CD4-positive, alpha-beta memory T cell (primary cell): ENCODE measurements at regions not wholly inside any gene's neighbourhood (a gene's known extent, or its start where the extent isn't known, plus 50 kb on each side); places are given as distances from the start of the nearest gene placed in this dataset.
"Not testable (repeated sequence)": the region's sequence is repeated elsewhere in the genome, so short reads cannot be mapped to it uniquely, and the experiment has no call there.

ENCODE experiments used
- CTCF ChIA-PET: fragments of 350-600 bp; sonication (Branson Sonifier 250); formaldehyde crosslinking; loops from one replicate; lab custom pipeline; 2021; ENCODE audit warnings: inconsistent platforms; ENCODE audit not compliant: partially characterized antibody; lab: Charles Lee
- POLR2A ChIA-PET: fragments of 350-600 bp; sonication (Branson Sonifier 250); formaldehyde crosslinking; loops from one replicate; lab custom pipeline; 2021; ENCODE audit not compliant: partially characterized antibody; lab: Charles Lee
- DNase-seq, 5 donors: peaks; one replicate each; pipeline versions ENCODE4 v3.0.0 to v3.0.0-alpha.2; 2020 to 2022; ENCODE audit warnings: mixed read lengths in 1 of 5
- H3K27ac ChIP-seq: one replicate; pipeline ENCODE4 v1.7.0; 2013; ENCODE audit warnings: low read depth, low read length
- H3K27me3 ChIP-seq: 2 replicates; pipeline ENCODE4 v1.7.0; 2013; ENCODE audit warnings: mild to moderate bottlenecking, low read length, moderate library complexity; ENCODE audit not compliant: insufficient read depth
- H3K36me3 ChIP-seq: 2 replicates; pipeline ENCODE4 v1.7.0; 2013; ENCODE audit warnings: mild to moderate bottlenecking, low read length, moderate library complexity; ENCODE audit not compliant: insufficient read depth
- H3K4me1 ChIP-seq: 2 replicates; pipeline ENCODE4 v1.7.0; 2013; ENCODE audit warnings: mild to moderate bottlenecking, low read length, moderate library complexity; ENCODE audit not compliant: insufficient read depth
- H3K4me3 ChIP-seq, 2 donors: one replicate each; pipeline ENCODE4 v1.7.0; 2013; ENCODE audit warnings: low read length in 2 of 2, mild to moderate bottlenecking in 1 of 2
- H3K9me3 ChIP-seq, 2 donors: one replicate each; pipeline ENCODE4 v1.7.0; 2013; ENCODE audit warnings: low read length in 2 of 2, control low read depth in 1 of 2; ENCODE audit not compliant: control insufficient read depth in 1 of 2
- H3K27ac Mint-ChIP-seq, 7 donors: one replicate each; pipeline ENCODE4 v1.8.0; 2020 to 2021; ENCODE audit warnings: mixed read lengths in 7 of 7, mild to moderate bottlenecking in 6 of 7, inconsistent platforms in 3 of 7, moderate library complexity in 3 of 7
- H3K27me3 Mint-ChIP-seq, 2 donors: one replicate each; pipeline ENCODE4 v1.8.0; 2020 to 2021; ENCODE audit warnings: mixed read lengths in 2 of 2
- H3K36me3 Mint-ChIP-seq, 2 donors: one replicate each; pipeline ENCODE4 v1.8.0; 2020 to 2021; ENCODE audit warnings: mixed read lengths in 2 of 2, inconsistent platforms in 1 of 2, mild to moderate bottlenecking in 1 of 2
- H3K4me1 Mint-ChIP-seq, 4 donors: one replicate each; pipeline ENCODE4 v1.8.0; 2020 to 2021; ENCODE audit warnings: mixed read lengths in 4 of 4, mild to moderate bottlenecking in 1 of 4
- H3K4me3 Mint-ChIP-seq, 8 donors: one replicate each; pipeline ENCODE4 v1.8.0; 2020 to 2021; ENCODE audit warnings: mixed read lengths in 8 of 8, mild to moderate bottlenecking in 7 of 8, moderate library complexity in 6 of 8, inconsistent platforms in 3 of 8
- H3K9me3 Mint-ChIP-seq, 8 donors: one replicate each; pipeline ENCODE4 v1.8.0; 2020 to 2021; ENCODE audit warnings: mixed read lengths in 8 of 8, mild to moderate bottlenecking in 5 of 8, inconsistent platforms in 3 of 8, moderate library complexity in 1 of 8
- intact Hi-C: fragments of 100-400 bp; cut with micrococcal nuclease; formaldehyde crosslinking; loops from one replicate; pipeline ENCODE4 v1.15.1; 2023

DNA sequence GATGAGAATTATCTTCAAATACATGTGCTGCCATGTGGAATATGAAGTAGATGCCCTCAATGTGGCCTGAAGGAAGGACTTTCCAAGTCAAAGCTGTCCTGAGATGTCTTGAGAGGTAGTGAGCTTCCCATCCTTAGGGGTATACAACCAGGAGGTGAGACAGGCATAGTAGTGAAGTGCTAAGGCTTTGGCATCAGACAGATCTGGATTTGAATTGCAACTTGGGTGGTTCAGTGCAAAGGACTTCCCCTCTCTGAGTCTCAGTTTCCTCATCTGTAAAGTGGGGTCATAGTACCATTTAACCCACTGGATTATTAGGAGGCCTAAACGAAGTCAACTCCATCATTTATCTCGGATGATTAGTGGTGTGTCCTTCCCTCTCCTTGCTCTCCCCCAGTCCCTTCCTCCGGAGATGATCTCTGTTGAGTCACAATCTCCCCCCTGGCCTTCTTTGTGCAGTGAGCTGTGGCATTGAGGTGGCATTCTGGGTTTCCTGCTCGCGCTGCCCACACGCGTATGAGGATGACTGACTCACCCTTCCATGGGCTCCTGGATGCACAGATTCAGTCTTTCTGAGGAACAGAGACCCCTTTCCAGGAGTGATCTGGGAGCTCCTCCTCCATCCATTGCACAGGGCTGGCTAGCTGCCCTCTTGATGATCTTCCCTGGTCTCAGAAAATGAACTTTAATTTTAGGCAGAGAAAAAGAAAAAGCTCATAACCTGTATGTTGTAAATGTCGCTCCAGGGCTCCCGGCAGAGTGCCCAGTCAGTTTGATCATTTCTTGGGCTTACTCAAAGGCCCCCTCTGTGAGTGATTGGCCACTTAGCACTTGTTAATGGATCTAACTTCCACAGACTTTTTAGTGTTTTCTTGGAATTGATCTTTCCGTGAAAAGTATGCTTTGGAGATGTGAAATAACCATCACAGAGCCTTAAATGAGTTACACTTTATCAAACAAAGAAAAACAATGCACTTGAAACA is 354.6 kb downstream of the PTPRU start:
- no peak overlapping the region for H3K4me3 ChIP-seq
- no peaks in the 10 kb centered on the region for H3K4me1 ChIP-seq
- no peak overlapping the region for H3K4me3 Mint-ChIP-seq
- peaks cover 15% of the 10 kb centered on the region in 2 donors for H3K27me3 Mint-ChIP-seq
- POLR2A ChIA-PET = no interaction called here
- H3K9me3 ChIP-seq = no peaks in the 10 kb centered on the region
- CTCF ChIA-PET = interaction anchor here (0.6 kb wide), 1 partner anchor 1176 kb away, joined by 3 read pairs; no protein-coding TSS in a partner anchor
- DNase-seq = no peak
- H3K27ac Mint-ChIP-seq = no peak overlapping the region
- H3K36me3 Mint-ChIP-seq = no peaks in the 10 kb centered on the region
- intact Hi-C loops = no loop called here
- peaks cover 0 to 8% (median under 1%) of the 10 kb centered on the region in 8 donors for H3K9me3 Mint-ChIP-seq
- H3K4me1 Mint-ChIP-seq = no peaks in the 10 kb centered on the region
- no peak overlapping the region for H3K27ac ChIP-seq
- H3K27me3 ChIP-seq = no peaks in the 10 kb centered on the region
- no peaks in the 10 kb centered on the region for H3K36me3 ChIP-seq

DNA sequence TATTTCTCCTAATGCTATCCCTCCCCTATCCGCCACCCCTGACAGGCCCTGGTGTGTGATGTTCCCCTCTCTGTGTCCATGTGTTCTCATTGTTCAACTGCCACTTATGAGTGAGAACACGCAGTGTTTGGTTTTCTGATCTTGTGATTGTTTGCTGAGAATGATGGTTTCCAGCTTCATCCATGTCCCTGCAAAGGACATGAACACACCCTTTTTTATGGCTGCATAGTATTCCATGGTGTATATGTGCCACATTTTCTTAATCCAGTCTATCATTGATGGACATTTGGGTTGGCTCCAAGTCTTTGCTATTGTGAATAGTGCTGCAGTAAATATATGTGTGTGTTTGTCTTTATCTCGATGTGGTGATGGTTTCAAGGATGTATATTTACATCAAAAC is 353.4 kb downstream of the PTPRU start:
- H3K36me3 ChIP-seq, H3K4me3 ChIP-seq, H3K9me3 Mint-ChIP-seq, H3K4me1 ChIP-seq, POLR2A ChIA-PET, CTCF ChIA-PET, H3K27ac ChIP-seq, H3K9me3 ChIP-seq, intact Hi-C loops, H3K4me1 Mint-ChIP-seq, H3K4me3 Mint-ChIP-seq, H3K27ac Mint-ChIP-seq, H3K27me3 ChIP-seq, H3K36me3 Mint-ChIP-seq, DNase-seq: not testable (repeated sequence)
- H3K27me3 Mint-ChIP-seq = peaks cover 15% of the 10 kb centered on the region in 2 donors

DNA sequence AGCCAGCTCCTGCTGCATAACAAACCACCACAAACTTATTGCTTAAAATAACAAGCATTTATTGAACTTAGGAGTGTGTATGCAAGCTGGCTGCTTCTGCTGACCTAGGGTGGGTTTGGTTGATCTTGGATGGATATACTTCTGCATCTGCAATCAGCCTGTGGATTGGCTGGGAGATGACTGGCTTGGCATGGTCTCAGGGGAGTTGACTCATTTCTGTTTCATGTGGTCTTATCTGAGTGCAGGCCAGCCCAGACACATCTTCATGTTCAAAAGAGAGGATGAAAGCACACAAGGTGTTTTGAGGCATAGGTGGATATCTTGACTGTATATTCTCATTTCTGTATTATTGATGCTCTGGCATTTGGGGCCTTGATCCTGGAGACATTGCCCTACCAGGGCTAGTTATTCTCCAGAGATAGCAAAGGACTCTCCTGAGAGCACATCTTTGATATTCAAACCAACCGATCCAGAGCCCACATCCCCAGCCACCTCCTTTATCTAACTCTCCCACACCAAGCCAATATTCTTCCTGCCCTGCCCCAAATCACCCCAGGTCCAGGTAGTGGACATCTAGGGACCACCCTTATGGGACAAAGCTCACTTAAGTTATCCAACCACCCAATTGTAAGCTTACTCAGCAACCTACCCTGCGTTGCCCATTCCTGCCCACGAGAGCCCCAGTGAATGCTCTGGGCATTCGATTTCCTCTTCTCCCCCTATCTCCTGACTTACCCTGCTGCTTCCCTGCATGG is 350.8 kb downstream of the PTPRU start:
- H3K27ac Mint-ChIP-seq = no peak overlapping the region
- peaks cover 0 to 8% (median under 1%) of the 10 kb centered on the region in 8 donors for H3K9me3 Mint-ChIP-seq
- peaks cover 11 to 19% of the 10 kb centered on the region in 2 donors for H3K27me3 Mint-ChIP-seq
- intact Hi-C loops = no loop called here
- no peaks in the 10 kb centered on the region for H3K4me1 Mint-ChIP-seq
- H3K36me3 Mint-ChIP-seq = no peaks in the 10 kb centered on the region
- no peaks in the 10 kb centered on the region for H3K9me3 ChIP-seq
- no peak overlapping the region for H3K4me3 Mint-ChIP-seq
- H3K4me3 ChIP-seq = no peak overlapping the region
- no peaks in the 10 kb centered on the region for H3K4me1 ChIP-seq
- H3K36me3 ChIP-seq = no peaks in the 10 kb centered on the region
- DNase-seq = no peak
- ChIA-PET CTCF (no interaction called here), POLR2A (no interaction called here)
- no peaks in the 10 kb centered on the region for H3K27me3 ChIP-seq
- no peak overlapping the region for H3K27ac ChIP-seq

DNA sequence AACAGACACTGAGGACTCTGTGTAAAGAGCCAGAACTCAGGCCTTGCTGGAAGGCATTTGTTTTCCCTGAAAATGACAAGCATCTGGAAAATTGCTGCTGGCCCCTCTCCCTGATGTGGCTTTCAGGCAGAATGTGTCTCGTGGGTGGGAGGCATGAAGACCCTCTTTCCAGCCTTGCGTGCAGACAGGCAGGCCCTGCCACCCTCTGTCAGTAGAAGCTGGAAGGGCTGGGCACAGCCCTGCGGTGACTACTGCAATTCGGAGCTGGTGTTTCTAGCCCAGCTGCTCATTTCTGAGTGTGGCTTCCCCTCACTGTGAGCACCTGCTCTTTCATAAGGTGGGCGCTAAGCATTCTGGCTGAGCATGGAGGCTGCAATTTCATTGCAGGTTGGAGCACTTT is 349.9 kb downstream of the PTPRU start:
- no peaks in the 10 kb centered on the region for H3K36me3 ChIP-seq
- H3K4me1 ChIP-seq = no peaks in the 10 kb centered on the region
- H3K27me3 ChIP-seq = no peaks in the 10 kb centered on the region
- H3K4me1 Mint-ChIP-seq = no peaks in the 10 kb centered on the region
- H3K9me3 ChIP-seq = no peaks in the 10 kb centered on the region
- H3K4me3 ChIP-seq = no peak overlapping the region
- H3K27ac Mint-ChIP-seq = peak overlapping the region in 1 of 7 donors; percentile 17
- ChIA-PET POLR2A (no interaction called here), CTCF (no interaction called here)
- H3K36me3 Mint-ChIP-seq = no peaks in the 10 kb centered on the region
- H3K4me3 Mint-ChIP-seq = no peak overlapping the region
- no peak for DNase-seq
- intact Hi-C loops = no loop called here
- peaks cover 0 to 8% (median under 1%) of the 10 kb centered on the region in 8 donors for H3K9me3 Mint-ChIP-seq
- H3K27me3 Mint-ChIP-seq = peaks cover 11 to 19% of the 10 kb centered on the region in 2 donors
- H3K27ac ChIP-seq = no peak overlapping the region

DNA sequence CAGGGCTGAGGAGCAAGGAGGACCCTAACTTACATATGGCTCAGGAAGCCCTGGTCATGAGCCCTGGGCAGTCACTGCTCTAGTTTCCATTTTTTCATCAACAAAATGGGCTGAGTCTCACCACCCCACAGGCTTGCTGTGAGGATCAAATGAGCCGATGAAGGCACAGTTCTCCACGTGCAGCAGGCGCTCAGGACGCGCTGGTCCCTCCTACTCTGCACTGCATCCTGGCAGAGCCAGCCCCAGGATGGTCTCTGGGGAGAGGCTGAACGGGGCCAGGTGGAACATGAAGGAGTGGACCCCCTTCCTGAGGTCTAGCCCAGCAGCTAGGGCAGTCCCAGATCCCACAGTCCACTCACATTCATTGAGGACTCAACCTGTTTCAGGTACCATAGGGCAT is 349.3 kb downstream of the PTPRU start:
- no peaks in the 10 kb centered on the region for H3K36me3 ChIP-seq
- H3K27ac Mint-ChIP-seq = peak overlapping the region in 1 of 7 donors; percentile 17
- H3K36me3 Mint-ChIP-seq = no peaks in the 10 kb centered on the region
- intact Hi-C loops = no loop called here
- H3K4me3 Mint-ChIP-seq = no peak overlapping the region
- CTCF ChIA-PET = no interaction called here
- no peaks in the 10 kb centered on the region for H3K27me3 ChIP-seq
- POLR2A ChIA-PET = no interaction called here
- H3K4me1 ChIP-seq = no peaks in the 10 kb centered on the region
- no peak overlapping the region for H3K4me3 ChIP-seq
- no peak overlapping the region for H3K27ac ChIP-seq
- no peaks in the 10 kb centered on the region for H3K4me1 Mint-ChIP-seq
- H3K9me3 Mint-ChIP-seq = peaks cover 0 to 8% (median under 1%) of the 10 kb centered on the region in 8 donors
- peaks cover 11 to 16% of the 10 kb centered on the region in 2 donors for H3K27me3 Mint-ChIP-seq
- H3K9me3 ChIP-seq = no peaks in the 10 kb centered on the region
- DNase-seq = no peak

DNA sequence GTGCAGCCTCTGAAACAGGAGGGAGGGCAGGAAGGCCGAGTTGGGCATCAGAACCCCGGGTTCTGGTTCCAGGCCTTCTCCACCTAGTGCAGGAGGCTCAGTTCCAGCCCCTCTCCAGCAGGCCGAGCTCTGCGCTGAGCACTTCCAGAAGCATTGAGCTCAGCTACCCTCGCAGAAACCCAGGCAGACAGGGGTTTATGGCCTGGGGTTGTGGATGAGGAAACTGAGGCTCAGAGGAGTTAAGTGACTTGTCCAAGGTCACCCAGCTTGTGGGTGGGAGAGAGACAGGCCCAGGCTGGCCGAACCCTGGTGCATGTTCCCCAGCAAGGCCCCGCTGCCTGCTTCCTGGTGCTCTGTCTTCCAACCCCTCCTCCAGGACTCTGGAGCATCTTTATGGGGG is 348.9 kb downstream of the PTPRU start:
- Histone ChIP-seq H3K27ac (no peak overlapping the region), H3K4me3 (no peak overlapping the region), H3K36me3 (no peaks in the 10 kb centered on the region), H3K27me3 (no peaks in the 10 kb centered on the region), H3K4me1 (no peaks in the 10 kb centered on the region), H3K9me3 (no peaks in the 10 kb centered on the region)
- H3K27me3 Mint-ChIP-seq = peaks cover 10 to 16% of the 10 kb centered on the region in 2 donors
- DNase-seq = no peak
- no peak overlapping the region for H3K27ac Mint-ChIP-seq
- no peaks in the 10 kb centered on the region for H3K4me1 Mint-ChIP-seq
- H3K4me3 Mint-ChIP-seq = no peak overlapping the region
- intact Hi-C loops = no loop called here
- POLR2A ChIA-PET = no interaction called here
- CTCF ChIA-PET = no interaction called here
- peaks cover 0 to 8% (median under 1%) of the 10 kb centered on the region in 8 donors for H3K9me3 Mint-ChIP-seq
- H3K36me3 Mint-ChIP-seq = no peaks in the 10 kb centered on the region

DNA sequence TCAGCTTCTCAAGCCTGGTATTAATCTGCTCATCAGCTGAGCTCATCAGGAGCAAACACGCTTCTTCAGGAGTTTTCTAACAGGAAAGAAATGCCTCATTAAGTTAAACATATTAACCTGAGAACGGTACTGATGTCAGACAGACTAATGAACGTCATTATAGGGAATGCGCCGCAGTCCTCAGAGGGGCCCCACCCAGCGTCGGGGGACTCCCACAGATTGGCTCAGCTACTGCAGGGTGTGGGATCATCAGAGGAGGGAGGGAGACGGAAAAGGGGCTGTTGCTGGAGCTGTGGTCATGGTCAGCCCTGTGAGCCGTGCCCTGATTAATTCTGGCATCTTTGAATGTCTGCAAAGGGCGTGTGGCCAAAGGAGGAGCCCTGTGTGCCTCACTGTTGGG is 348.5 kb downstream of the PTPRU start:
- H3K36me3 ChIP-seq = no peaks in the 10 kb centered on the region
- H3K4me1 ChIP-seq = no peaks in the 10 kb centered on the region
- H3K27me3 Mint-ChIP-seq = peaks cover 9 to 12% of the 10 kb centered on the region in 2 donors
- H3K27ac Mint-ChIP-seq = no peak overlapping the region
- no peaks in the 10 kb centered on the region for H3K9me3 ChIP-seq
- DNase-seq = no peak
- no peak overlapping the region for H3K4me3 Mint-ChIP-seq
- no peaks in the 10 kb centered on the region for H3K36me3 Mint-ChIP-seq
- no peaks in the 10 kb centered on the region for H3K27me3 ChIP-seq
- no peak overlapping the region for H3K4me3 ChIP-seq
- H3K9me3 Mint-ChIP-seq = peaks cover 0 to 6% (median under 1%) of the 10 kb centered on the region in 8 donors
- POLR2A ChIA-PET = no interaction called here
- CTCF ChIA-PET = no interaction called here
- no peak overlapping the region for H3K27ac ChIP-seq
- H3K4me1 Mint-ChIP-seq = no peaks in the 10 kb centered on the region
- intact Hi-C loops = no loop called here
